ENCODE measurements at regions not wholly inside any gene's neighbourhood (a gene's known extent, or its start where the extent isn't known, plus 50 kb on each side); places are given as distances from the start of the nearest gene placed in this dataset.

- POLR2A ChIA-PET = no interaction called here
- no peak overlapping the region for H3K4me3 Mint-ChIP-seq
- no peaks in the 10 kb centered on the region for H3K27me3 Mint-ChIP-seq
These were observed 319.9 kb downstream of the CMPK2 start for GRCh38 chr2:6545795-6546194.

GRCh38 chr2:6554466-6554865 lies 311.2 kb downstream of the CMPK2 start:
- DNase-seq = no peak
- Mint-ChIP-seq H3K36me3 (ENCODE audit: low read depth) (no peaks in the 10 kb centered on the region), H3K4me3 (no peak overlapping the region), H3K9me3 (no peaks in the 10 kb centered on the region), H3K4me1 (no peaks in the 10 kb centered on the region), H3K27ac (no peak overlapping the region), H3K27me3 (no peaks in the 10 kb centered on the region)
- ChIA-PET POLR2A (no interaction called here), CTCF (no interaction called here)

More at GRCh38 chr2:6545795-6546194, 319.9 kb downstream of the CMPK2 start:
- no peak for DNase-seq
- Mint-ChIP-seq H3K4me1 (no peaks in the 10 kb centered on the region), H3K9me3 (no peaks in the 10 kb centered on the region), H3K36me3 (ENCODE audit: low read depth) (no peaks in the 10 kb centered on the region), H3K27ac (no peak overlapping the region)
- CTCF ChIA-PET = no interaction called here

GRCh38 chr2:6556755-6557154 lies 309.0 kb downstream of the CMPK2 start:
- Mint-ChIP-seq H3K4me1 (no peaks in the 10 kb centered on the region), H3K27me3 (no peaks in the 10 kb centered on the region), H3K27ac (no peak overlapping the region), H3K36me3 (ENCODE audit: low read depth) (no peaks in the 10 kb centered on the region), H3K4me3 (no peak overlapping the region), H3K9me3 (no peaks in the 10 kb centered on the region)
- ChIA-PET CTCF (no interaction called here), POLR2A (no interaction called here)
- no peak for DNase-seq

GRCh38 chr2:6557737-6558136 lies 308.0 kb downstream of the CMPK2 start:
- no peak overlapping the region for H3K4me3 Mint-ChIP-seq

GRCh38 chr2:6562771-6563170 lies 302.9 kb downstream of the CMPK2 start:
- no peak overlapping the region for H3K27ac Mint-ChIP-seq
- POLR2A ChIA-PET = no interaction called here

More at GRCh38 chr2:6557737-6558136, 308.0 kb downstream of the CMPK2 start:
- no peaks in the 10 kb centered on the region for H3K4me1 Mint-ChIP-seq
- no peak for DNase-seq
- H3K27ac Mint-ChIP-seq = no peak overlapping the region
- H3K36me3 Mint-ChIP-seq (ENCODE audit: low read depth) = no peaks in the 10 kb centered on the region
- no peaks in the 10 kb centered on the region for H3K27me3 Mint-ChIP-seq
- no peaks in the 10 kb centered on the region for H3K9me3 Mint-ChIP-seq
- ChIA-PET POLR2A (no interaction called here), CTCF (no interaction called here)

GRCh38 chr2:6564326-6564725 lies 301.4 kb downstream of the CMPK2 start:
- Mint-ChIP-seq H3K4me1 (no peaks in the 10 kb centered on the region), H3K4me3 (no peak overlapping the region), H3K27ac (no peak overlapping the region), H3K9me3 (no peaks in the 10 kb centered on the region), H3K27me3 (no peaks in the 10 kb centered on the region), H3K36me3 (ENCODE audit: low read depth) (no peaks in the 10 kb centered on the region)
- DNase-seq = no peak
- ChIA-PET POLR2A (no interaction called here), CTCF (no interaction called here)

More at GRCh38 chr2:6562771-6563170, 302.9 kb downstream of the CMPK2 start:
- H3K4me1 Mint-ChIP-seq = no peaks in the 10 kb centered on the region
- DNase-seq = no peak
- CTCF ChIA-PET = no interaction called here
- H3K4me3 Mint-ChIP-seq = no peak overlapping the region
- H3K36me3 Mint-ChIP-seq (ENCODE audit: low read depth) = no peaks in the 10 kb centered on the region
- no peaks in the 10 kb centered on the region for H3K9me3 Mint-ChIP-seq
- H3K27me3 Mint-ChIP-seq = no peaks in the 10 kb centered on the region

GRCh38 chr2:6574121-6574520 lies 291.6 kb downstream of the CMPK2 start:
- DNase-seq = no peak
- H3K36me3 Mint-ChIP-seq (ENCODE audit: low read depth) = no peaks in the 10 kb centered on the region
- H3K27me3 Mint-ChIP-seq = no peaks in the 10 kb centered on the region
- H3K9me3 Mint-ChIP-seq = no peaks in the 10 kb centered on the region
- POLR2A ChIA-PET = no interaction called here
- no peak overlapping the region for H3K27ac Mint-ChIP-seq
- CTCF ChIA-PET = no interaction called here
- H3K4me1 Mint-ChIP-seq = no peaks in the 10 kb centered on the region
- H3K4me3 Mint-ChIP-seq = no peak overlapping the region

GRCh38 chr2:6576302-6576701 lies 289.4 kb downstream of the CMPK2 start:
- ChIA-PET CTCF (no interaction called here), POLR2A (no interaction called here)
- Mint-ChIP-seq H3K9me3 (no peaks in the 10 kb centered on the region), H3K27ac (no peak overlapping the region), H3K27me3 (no peaks in the 10 kb centered on the region), H3K4me3 (no peak overlapping the region), H3K4me1 (no peaks in the 10 kb centered on the region), H3K36me3 (ENCODE audit: low read depth) (no peaks in the 10 kb centered on the region)
- DNase-seq = no peak

- Mint-ChIP-seq H3K36me3 (ENCODE audit: low read depth) (no peaks in the 10 kb centered on the region), H3K4me3 (no peak overlapping the region), H3K27ac (no peak overlapping the region), H3K4me1 (no peaks in the 10 kb centered on the region), H3K9me3 (no peaks in the 10 kb centered on the region), H3K27me3 (no peaks in the 10 kb centered on the region)
- DNase-seq = no peak
- CTCF ChIA-PET = no interaction called here
- POLR2A ChIA-PET = no interaction called here
These were observed 287.7 kb downstream of the CMPK2 start for GRCh38 chr2:6577960-6578359.

- CTCF ChIA-PET = no interaction called here
- H3K27ac Mint-ChIP-seq = no peak overlapping the region
- no peaks in the 10 kb centered on the region for H3K36me3 Mint-ChIP-seq (ENCODE audit: low read depth)
- H3K4me1 Mint-ChIP-seq = no peaks in the 10 kb centered on the region
- no peaks in the 10 kb centered on the region for H3K9me3 Mint-ChIP-seq
- H3K4me3 Mint-ChIP-seq = no peak overlapping the region
- POLR2A ChIA-PET = no interaction called here
- DNase-seq = no peak
- H3K27me3 Mint-ChIP-seq = no peaks in the 10 kb centered on the region
These were observed 287.3 kb downstream of the CMPK2 start for GRCh38 chr2:6578416-6578815.

- DNase-seq = no peak
- Mint-ChIP-seq H3K36me3 (ENCODE audit: low read depth) (no peaks in the 10 kb centered on the region), H3K4me1 (no peaks in the 10 kb centered on the region), H3K27ac (no peak overlapping the region), H3K9me3 (no peaks in the 10 kb centered on the region), H3K4me3 (no peak overlapping the region), H3K27me3 (no peaks in the 10 kb centered on the region)
- POLR2A ChIA-PET = no interaction called here
- CTCF ChIA-PET = no interaction called here
These were observed 286.4 kb downstream of the CMPK2 start for GRCh38 chr2:6579281-6579680.

- no peak overlapping the region for H3K4me3 Mint-ChIP-seq
- no peaks in the 10 kb centered on the region for H3K36me3 Mint-ChIP-seq (ENCODE audit: low read depth)
- ChIA-PET CTCF (no interaction called here), POLR2A (no interaction called here)
- H3K4me1 Mint-ChIP-seq = no peaks in the 10 kb centered on the region
- H3K27me3 Mint-ChIP-seq = no peaks in the 10 kb centered on the region
- DNase-seq = no peak
- H3K9me3 Mint-ChIP-seq = no peaks in the 10 kb centered on the region
- H3K27ac Mint-ChIP-seq = no peak overlapping the region
These were observed 284.7 kb downstream of the CMPK2 start for GRCh38 chr2:6580982-6581381.

GRCh38 chr2:6589150-6589549 lies 276.6 kb downstream of the CMPK2 start:
- ChIA-PET CTCF (no interaction called here), POLR2A (no interaction called here)
- no peaks in the 10 kb centered on the region for H3K9me3 Mint-ChIP-seq
- H3K4me1 Mint-ChIP-seq = no peaks in the 10 kb centered on the region
- no peaks in the 10 kb centered on the region for H3K27me3 Mint-ChIP-seq
- H3K36me3 Mint-ChIP-seq (ENCODE audit: low read depth) = no peaks in the 10 kb centered on the region
- H3K4me3 Mint-ChIP-seq = no peak overlapping the region
- no peak for DNase-seq
- no peak overlapping the region for H3K27ac Mint-ChIP-seq

- ChIA-PET POLR2A (no interaction called here), CTCF (no interaction called here)
- Mint-ChIP-seq H3K4me3 (no peak overlapping the region), H3K36me3 (ENCODE audit: low read depth) (no peaks in the 10 kb centered on the region), H3K27me3 (no peaks in the 10 kb centered on the region), H3K9me3 (no peaks in the 10 kb centered on the region), H3K27ac (no peak overlapping the region), H3K4me1 (no peaks in the 10 kb centered on the region)
- DNase-seq = no peak
These were observed 275.3 kb downstream of the CMPK2 start for GRCh38 chr2:6590442-6590841.

GRCh38 chr2:6602471-6602870 lies 263.2 kb downstream of the CMPK2 start:
- H3K4me1 Mint-ChIP-seq = no peaks in the 10 kb centered on the region
- no peaks in the 10 kb centered on the region for H3K27me3 Mint-ChIP-seq
- POLR2A ChIA-PET = no interaction called here
- H3K4me3 Mint-ChIP-seq = no peak overlapping the region
- no peaks in the 10 kb centered on the region for H3K36me3 Mint-ChIP-seq (ENCODE audit: low read depth)
- CTCF ChIA-PET = no interaction called here
- H3K9me3 Mint-ChIP-seq = no peaks in the 10 kb centered on the region
- no peak for DNase-seq
- H3K27ac Mint-ChIP-seq = no peak overlapping the region
